ENCODE measurements at regions not wholly inside any gene's neighbourhood (a gene's known extent, or its start where the extent isn't known, plus 50 kb on each side); places are given as distances from the start of the nearest gene placed in this dataset.

DNA sequence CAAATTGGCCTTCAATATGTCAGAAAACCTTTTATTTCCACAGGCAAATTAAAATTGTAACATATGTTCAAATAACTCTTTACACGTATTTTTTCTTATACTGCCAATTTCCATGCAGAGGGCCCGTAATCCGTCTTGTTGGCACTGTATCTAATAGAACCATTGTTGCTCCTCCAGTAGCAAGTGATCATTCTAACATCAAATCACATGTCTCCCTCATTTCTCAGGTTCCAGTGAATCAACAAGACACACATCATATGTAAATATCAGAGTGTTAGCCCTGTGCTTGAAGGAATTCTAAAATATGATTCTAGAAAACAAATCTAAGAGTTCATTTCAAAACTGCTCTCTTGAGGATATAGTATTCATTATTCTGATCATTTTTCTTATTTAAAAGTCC lies 834.3 kb downstream of the LRRTM4 start:
- TF ChIP-seq PPARA (CRISPR knock-in tag; IDR thresholded peaks at IDR 0.05; ENCODE audit: borderline replicate concordance) (no peak), CREB5 (CRISPR knock-in tag; IDR thresholded peaks at IDR 0.05; ENCODE audit: low read depth) (no peak), ISL1 (CRISPR knock-in tag; IDR thresholded peaks at IDR 0.05) (no peak), RARB (CRISPR knock-in tag; IDR thresholded peaks at IDR 0.05) (no peak), ZFP30 (CRISPR knock-in tag; IDR thresholded peaks at IDR 0.05) (no peak), ARNTL (CRISPR knock-in tag; IDR thresholded peaks at IDR 0.05; ENCODE audit: borderline replicate concordance, low read depth) (no peak), GLIS3 (CRISPR knock-in tag; IDR thresholded peaks at IDR 0.05) (no peak), ZNF8 (CRISPR knock-in tag; IDR thresholded peaks at IDR 0.05) (no peak), ZFP3 (CRISPR knock-in tag; IDR thresholded peaks at IDR 0.05) (no peak)

Measured in SK-N-SH treated with all-trans-retinoic acid at 6 μM for 48 hours (cell line).